ENCODE measurements at regions not wholly inside any gene's neighbourhood (a gene's known extent, or its start where the extent isn't known, plus 50 kb on each side); places are given as distances from the start of the nearest gene placed in this dataset.
"Not testable (repeated sequence)": the region's sequence is repeated elsewhere in the genome, so short reads cannot be mapped to it uniquely, and the experiment has no call there.

- no peak for DNase-seq (ENCODE audit: low spot score)
Measured at GRCh38 chr1:104467590-104467989, 717.9 kb downstream of the AMY1C start.

DNA sequence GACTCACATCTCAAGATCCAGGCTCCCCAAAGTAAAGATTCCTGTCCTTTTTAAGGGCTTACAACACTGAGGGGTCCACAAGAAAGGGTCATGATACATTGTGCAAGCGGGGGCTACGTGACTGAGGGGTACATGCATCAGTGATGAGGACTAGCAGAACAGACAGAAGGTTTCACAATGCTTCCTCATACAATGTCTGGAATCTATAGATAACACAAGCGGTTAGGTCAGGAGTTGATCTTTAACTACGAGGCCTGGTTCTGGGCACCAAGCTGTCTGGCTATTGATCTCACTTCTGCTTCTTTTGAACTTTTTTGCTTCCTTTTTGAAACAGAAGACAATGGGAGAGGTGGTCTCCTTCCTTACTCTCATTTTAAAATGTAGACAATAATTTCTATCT lies 718.6 kb downstream of the AMY1C start:
- DNase-seq (ENCODE audit: low spot score): no peak

DNA sequence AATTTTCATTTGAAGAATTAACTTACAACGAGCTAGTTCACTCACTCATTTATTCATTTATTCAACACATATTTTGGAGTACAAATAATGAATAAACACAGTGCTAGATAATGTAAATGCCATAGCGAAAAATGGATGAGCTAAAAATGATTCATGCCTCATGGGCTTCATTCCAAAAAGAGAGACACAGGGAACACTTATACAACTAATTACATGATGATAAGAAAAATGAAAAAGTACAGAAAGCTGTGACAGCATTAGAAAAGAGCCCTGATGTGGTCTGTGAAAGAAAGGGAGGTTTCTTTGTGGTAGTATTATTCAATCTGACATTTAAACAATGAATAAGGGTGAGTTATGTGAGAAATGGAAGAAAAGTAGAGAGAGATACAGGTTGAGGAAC lies 726.4 kb downstream of the AMY1C start:
- DNase-seq (ENCODE audit: low spot score): no peak

GRCh38 chr1:104488296-104489015 lies 738.8 kb downstream of the AMY1C start:
- no peak for DNase-seq (ENCODE audit: low spot score)

DNA sequence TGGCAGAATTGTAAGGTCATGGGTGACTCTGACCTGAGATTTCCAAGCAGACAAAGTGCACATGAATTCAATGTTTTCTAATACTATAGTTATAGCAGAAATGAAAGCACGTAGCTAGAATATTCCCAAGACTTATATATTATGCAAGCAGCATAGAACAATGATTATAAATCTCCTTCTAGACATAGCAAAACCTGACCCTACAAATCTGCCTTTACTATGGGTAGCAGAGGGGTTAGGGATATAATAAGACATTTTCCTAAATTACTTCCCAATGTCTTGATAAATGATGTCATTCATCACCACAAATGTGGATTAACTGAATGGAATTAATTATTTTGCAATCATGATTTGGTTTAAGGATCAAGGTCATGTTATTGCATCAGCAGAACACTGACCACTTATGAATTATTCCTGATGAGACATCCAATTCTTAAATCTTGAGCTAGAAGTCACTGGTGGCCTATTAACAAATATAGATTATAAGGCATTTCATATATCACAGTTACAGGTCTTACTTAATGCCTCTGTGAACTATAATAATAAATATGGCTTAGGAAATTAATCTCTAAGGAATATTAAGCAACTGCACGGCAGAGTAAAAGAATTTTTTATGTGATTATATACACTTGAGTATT lies 776.6 kb downstream of the AMY1C start:
- no peak for DNase-seq (ENCODE audit: low spot score)

DNA sequence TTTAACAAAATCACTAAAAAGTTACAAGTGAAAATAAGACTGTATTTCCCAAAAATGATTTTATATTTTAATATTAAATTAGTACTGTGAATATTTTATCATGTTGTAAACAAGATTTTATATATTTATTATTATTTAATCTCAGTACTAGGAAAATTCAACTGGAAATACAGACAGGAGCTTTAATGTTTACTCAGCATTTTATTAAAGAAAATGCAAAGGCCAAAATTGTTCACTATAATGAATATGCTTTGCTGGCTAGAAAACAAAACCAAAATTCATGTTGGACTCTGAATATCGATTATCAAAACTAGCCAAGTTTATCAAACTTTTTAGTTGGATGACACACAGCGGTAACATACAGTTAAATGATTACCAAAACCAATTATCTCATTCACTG lies 782.3 kb downstream of the AMY1C start:
- DNase-seq (ENCODE audit: low spot score): no peak

DNA sequence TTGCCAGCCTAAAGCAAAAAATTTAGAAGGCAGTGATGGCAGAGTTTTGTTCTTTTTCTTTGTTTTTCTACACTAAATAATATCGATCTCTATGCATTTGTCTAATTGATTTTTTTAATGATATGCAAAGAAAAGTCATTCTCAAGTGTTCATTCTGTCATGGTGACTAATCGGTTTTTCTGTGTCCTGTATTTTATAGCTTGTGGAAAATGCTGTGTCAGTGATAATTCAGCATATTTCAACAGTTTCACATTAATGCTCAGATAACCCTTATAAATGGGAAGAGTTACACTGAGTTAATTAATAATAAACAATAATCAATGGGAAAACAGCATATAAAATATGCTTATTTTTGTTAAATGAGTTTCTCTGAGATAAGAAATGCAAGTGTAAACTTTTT lies 824.9 kb downstream of the AMY1C start:
- no peak for DNase-seq (ENCODE audit: low spot score)

DNA sequence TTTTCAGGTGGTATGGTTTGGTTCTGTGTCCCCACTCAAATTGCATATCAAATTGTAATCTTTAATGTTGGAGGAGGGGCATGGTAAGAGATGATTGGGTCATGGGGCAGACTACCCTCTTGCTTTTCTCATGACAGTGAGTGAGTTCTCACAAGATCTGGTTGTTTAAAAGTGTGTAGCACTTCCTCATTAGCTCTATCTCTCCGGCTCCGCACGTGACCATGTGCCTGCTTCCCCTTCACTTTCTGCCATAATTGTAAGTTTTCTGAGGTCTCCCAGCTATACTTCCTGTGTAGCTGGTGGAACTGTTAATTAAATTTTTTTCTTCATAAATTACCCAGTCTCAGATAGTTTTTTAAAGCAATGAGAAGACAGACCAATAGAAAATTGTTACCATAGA lies 843.2 kb downstream of the AMY1C start:
- no peak for DNase-seq (ENCODE audit: low spot score)

DNA sequence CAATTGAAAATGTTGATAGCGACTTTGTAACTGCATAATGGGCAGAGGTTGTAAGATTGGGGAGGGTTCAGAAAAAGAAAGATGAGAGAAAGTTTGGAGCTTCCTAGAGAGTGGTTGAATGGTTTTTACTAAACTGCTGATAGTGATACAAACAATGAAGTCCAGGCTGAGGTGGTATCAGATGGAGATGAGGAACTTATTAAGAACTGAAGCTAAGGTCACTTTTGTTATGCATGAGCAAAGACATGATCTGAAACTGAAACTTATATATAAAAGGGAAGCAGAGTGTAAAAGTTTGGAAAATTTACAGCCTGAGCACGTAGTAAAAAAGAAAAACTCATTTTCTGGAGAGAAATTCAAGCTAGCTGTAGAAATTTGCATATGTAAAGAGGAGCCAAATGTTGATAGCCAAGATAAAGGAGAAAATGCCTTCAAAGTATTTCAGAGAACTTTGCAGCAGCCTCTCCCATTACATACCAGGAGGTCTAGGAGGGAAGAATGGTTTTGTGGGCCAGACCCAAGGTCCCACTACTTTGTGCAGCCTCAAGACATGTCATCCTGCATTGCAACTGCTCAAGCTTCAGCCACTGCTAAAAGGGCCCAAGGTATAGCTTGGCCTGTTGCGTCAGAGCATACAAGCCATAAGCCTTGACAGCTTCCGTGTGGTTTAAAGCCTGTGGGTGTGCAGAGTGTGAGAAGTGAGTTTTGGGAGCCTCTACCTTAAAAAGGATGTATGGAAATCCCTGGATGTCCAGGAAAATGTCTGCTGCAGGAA lies 843.9 kb downstream of the AMY1C start:
- DNase-seq (ENCODE audit: low spot score): no peak

GRCh38 chr1:104617474-104617873 lies 867.8 kb downstream of the AMY1C start:
- DNase-seq (ENCODE audit: low spot score): no peak

GRCh38 chr1:104621221-104621620 lies 871.5 kb downstream of the AMY1C start:
- DNase-seq (ENCODE audit: low spot score): no peak

GRCh38 chr1:104624538-104624937 lies 874.8 kb downstream of the AMY1C start:
- DNase-seq (ENCODE audit: low spot score): no peak

DNA sequence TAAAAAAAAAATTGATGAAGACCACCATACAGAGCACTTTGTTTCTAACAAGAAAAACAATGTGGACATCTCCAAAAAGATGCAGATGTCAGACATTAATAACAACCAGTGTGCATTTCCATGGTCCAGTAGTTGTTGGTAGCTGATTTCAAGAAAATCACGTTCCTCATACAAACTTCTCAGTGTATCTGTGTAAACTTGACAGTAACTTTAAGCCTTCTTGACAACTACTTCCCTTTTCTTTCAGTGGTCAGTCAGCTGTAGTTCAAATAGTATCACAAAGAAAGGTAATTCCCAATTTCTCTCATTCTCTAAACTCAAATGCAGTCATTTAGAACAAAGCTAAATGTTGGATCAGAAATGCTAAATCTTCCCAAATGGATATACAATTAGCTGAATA lies 879.9 kb downstream of the AMY1C start:
- no peak for DNase-seq (ENCODE audit: low spot score)

- no peak for DNase-seq (ENCODE audit: low spot score)
Measured at GRCh38 chr1:104630567-104631149, 881.0 kb downstream of the AMY1C start.

DNA sequence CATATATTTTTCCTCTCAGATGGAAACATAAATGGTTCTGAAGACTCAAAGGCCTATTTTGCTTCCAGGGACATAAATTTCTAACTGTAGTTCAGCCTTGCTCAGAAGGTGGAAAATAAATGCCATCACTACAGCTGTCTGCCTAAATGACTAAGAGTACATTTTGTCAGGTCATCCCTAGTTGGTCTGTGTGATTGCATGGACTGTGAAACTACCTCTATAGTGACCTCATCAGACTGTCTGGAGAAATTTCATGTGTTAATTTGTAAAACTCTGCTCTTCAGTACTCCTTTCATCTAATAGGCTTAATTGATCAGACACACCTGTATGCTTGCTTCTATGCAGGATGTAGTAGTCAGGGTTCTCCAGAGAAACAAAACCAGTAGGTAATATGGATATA lies 886.9 kb downstream of the AMY1C start:
- DNase-seq (ENCODE audit: low spot score): no peak

DNA sequence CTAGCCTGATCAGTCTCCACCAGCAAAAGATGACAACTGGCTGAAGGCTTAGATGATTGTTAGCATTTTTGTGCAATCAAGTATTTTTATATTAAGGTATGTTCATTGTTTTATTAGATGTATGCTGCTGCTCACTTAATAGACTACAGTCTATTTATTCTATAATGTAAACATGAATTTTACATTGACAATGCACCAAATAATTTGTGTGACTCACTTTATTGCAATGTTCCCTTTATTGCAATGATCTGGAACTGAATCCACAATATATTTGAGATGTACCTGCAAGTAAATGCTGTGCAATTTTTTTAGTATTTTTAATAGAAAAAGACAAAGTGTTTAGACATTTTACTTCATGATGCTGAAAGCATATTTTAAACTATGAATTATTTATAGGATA lies 896.5 kb downstream of the AMY1C start:
- DNase-seq (ENCODE audit: low spot score): no peak

- no peak for DNase-seq (ENCODE audit: low spot score)
Measured at GRCh38 chr1:104648269-104648691, 898.6 kb downstream of the AMY1C start.

GRCh38 chr1:104664374-104664773 lies 914.7 kb downstream of the AMY1C start:
- DNase-seq (ENCODE audit: low spot score): not testable (repeated sequence)

GRCh38 chr1:104665300-104665699 lies 915.6 kb downstream of the AMY1C start:
- no peak for DNase-seq (ENCODE audit: low spot score)

GRCh38 chr1:104671684-104672353 lies 922.1 kb downstream of the AMY1C start:
- no peak for DNase-seq (ENCODE audit: low spot score)

DNA sequence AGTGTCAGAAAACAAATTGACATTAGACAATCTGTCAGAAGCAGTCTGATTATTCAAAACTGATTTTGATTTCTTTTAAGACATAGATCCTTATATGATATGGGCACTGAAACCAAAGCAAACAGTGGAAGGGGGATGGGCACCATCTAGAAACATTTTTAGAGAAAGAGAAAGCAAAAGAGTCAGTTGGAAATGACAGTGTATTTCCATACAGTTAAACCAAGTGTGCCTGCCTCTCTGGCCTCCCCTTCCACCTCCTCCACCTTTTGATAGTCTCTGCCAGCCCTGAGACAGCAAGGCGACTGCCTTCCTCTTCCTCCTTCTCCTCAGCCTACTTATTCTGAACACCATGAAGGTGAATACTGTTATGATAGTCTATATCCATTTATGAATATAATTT lies 949.7 kb downstream of the AMY1C start:
- no peak for DNase-seq (ENCODE audit: low spot score)

DNA sequence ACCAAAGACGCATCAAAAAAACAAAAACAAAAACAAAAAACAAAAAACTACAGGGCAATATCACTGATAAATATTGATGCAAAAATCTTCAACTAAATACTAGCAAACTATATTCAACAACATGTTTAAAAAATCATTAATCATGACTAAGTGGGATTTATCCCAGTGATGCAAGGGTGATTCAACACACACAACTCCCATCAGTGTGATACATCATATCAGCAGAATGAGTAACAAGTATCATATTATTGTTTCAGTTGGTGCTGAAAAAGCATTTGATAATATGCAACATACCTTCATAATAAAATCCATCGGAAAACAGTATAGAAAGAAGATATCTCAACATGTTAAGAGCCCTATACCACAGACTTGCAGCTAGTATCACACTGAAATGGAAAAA lies 953.0 kb downstream of the AMY1C start:
- no peak for DNase-seq (ENCODE audit: low spot score)
